KG1 (cell line): ENCODE measurements at regions not wholly inside any gene's neighbourhood (a gene's known extent, or its start where the extent isn't known, plus 50 kb on each side); places are given as distances from the start of the nearest gene placed in this dataset.
"Not testable (repeated sequence)": the region's sequence is repeated elsewhere in the genome, so short reads cannot be mapped to it uniquely, and the experiment has no call there.

ENCODE experiments used
- DNase-seq: peaks from one replicate; lab custom pipeline; 2025; lab: John Stamatoyannopoulos, UW

- DNase-seq: no peak
Measured at GRCh38 chr6:71724456-71725125, 161.8 kb upstream of the RIMS1 start.

GRCh38 chr6:71725126-71725470 lies 161.3 kb upstream of the RIMS1 start:
- no peak for DNase-seq

- no peak for DNase-seq
Measured at GRCh38 chr6:71726121-71726520, 160.2 kb upstream of the RIMS1 start.

DNA sequence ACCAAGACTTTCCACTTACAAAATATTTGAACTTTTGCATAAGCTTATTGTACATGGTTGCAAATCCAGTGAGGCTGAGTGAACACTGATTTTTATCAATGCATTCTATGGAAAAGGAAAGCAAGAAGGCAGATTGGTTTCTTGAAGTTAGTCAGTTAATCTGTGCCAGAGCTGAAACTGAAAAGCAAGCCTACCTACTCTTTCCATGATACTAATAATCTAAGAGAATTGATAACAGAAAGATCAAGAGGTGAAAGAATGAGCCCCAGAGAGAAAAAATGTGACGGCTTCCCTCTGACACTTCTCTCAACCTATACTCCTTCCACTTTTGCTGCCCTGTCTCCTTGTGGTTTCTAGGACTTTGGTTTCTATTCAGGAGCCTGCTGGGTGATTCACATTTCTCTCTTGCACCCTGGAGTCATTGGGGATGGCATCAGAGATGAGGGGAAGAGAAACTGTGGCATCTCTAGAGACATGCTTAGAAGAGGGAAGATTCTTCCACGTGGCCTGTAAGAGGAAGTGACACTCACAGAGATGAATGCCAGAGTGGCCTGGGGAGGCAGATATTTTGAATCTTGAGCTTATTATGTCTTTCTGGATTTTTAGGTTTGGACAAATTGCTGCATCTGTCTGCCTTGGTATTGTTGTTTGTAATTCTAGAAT lies 158.6 kb upstream of the RIMS1 start:
- no peak for DNase-seq

DNA sequence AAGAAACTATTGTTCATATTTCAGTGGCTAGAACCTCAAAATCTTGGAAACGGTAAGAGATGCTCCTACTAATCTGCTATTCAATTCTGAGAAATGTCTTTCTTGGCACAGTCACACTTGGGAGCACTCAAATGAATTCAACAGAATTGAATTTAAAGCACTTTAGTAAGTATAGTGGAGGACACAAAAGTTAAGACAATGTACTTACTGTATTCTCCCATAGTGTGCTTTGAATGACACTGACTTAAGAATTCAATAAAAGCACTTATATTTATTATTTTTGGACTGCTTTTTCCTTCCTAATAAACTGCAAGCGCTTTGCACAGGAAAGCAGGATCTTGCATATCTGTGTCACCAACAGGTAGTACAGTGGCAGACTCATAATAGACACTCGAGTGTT lies 156.1 kb upstream of the RIMS1 start:
- DNase-seq: no peak

- no peak for DNase-seq
Measured at GRCh38 chr6:71733970-71734899, 152.1 kb upstream of the RIMS1 start.

DNA sequence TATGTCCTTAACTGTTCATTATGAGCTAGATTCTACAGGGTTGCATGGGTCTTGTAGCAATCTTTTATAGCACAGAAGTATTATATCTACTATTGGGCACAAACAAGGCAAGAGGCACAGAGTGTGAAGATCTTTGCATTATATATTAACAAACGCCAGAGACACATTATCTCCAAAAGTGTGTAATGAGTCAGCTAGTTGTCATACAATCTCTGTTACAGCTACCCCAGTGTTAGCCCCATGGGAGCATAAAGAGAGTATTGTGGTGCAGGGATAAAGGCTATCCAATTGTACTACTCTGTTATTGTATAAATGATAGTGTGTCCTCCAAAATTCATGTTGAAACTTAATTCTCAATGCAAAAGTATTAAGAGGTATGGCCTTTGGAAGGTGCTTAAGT lies 148.4 kb upstream of the RIMS1 start:
- DNase-seq: no peak

GRCh38 chr6:71745525-71745924 lies 140.8 kb upstream of the RIMS1 start:
- no peak for DNase-seq

DNA sequence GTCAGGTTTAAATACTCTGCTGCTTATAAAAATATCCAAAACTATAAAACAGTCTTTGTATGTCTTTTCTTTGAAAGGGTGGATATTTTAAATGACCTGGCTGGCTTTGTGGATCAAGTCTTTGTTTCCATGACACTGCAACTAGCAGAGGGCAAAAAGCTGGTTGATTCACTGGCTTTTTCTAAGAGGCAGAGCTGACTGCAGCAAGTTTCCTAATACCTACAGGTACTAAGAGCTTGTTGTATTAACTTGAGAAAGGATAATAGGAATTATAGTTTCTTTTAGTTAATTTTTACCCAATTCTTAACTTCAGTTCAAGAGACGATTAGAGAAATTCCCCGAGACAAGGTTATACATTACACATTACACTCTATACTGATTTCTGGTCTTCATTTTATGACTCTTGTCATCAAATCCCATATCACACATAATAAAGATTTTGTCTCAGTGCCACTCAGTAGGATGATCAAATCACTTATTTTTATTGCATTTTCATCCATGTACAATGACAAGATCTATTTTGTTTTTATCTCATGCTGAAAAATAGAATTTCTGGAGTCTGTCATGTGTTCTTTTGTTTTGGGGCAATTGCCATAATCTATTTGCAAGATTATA lies 120.1 kb upstream of the RIMS1 start:
- DNase-seq: no peak

- DNase-seq: no peak
Measured at GRCh38 chr6:71766796-71767195, 119.6 kb upstream of the RIMS1 start.

DNA sequence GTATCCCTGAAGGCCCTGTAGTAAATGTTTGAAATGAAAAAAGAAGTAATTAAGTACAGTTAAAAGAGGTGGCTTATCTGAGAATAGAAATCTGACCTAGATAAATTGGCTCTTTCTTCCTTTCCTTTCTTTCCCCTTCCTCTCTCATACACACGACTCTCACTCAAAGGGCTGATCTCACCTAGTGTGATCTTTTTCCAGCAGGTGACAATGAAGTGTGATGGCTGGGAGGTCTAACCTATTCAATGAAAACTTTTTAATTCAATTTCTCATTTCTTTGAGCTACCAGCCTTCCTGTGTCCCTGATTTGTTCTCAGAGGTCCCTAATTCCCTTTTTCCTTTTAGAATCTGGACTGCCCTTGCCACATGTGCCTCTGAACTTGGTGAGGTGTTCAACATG lies 118.0 kb upstream of the RIMS1 start:
- DNase-seq: no peak

- DNase-seq: no peak
Measured at GRCh38 chr6:71808865-71809264, 77.5 kb upstream of the RIMS1 start.

- DNase-seq: no peak
Measured at GRCh38 chr6:71810880-71811279, 75.5 kb upstream of the RIMS1 start.

DNA sequence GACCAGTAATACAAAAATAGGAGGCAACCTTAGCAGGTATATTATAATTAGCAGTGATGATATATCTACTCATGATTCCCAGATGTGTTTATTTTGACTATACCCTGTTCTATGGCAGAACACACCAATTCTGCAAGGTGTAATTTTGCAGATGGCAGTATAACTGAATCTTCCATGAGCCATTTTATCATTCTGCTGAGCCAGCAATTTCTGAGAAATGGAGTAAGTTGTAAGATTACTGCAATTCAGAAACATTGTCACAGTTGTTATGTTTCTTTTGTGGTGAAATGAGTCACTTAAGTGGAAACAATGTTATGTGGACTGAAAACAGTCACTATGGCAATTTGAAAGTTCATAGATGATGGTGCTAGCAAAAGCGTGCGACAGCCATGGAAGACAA lies 63.7 kb upstream of the RIMS1 start:
- no peak for DNase-seq

- not testable (repeated sequence) for DNase-seq
Measured at GRCh38 chr6:71832110-71832764, 54.1 kb upstream of the RIMS1 start.
